Sigmoid colon (tissue), 6 donors: ENCODE measurements at regions not wholly inside any gene's neighbourhood (a gene's known extent, or its start where the extent isn't known, plus 50 kb on each side); places are given as distances from the start of the nearest gene placed in this dataset.

Experiments used
- DNase-seq: peaks from one replicate; pipeline ENCODE4 v3.0.0-alpha.2; 2019
- H3K27ac ChIP-seq, 4 donors: fragments of 200-600 bp; sonication (generic); one replicate each; pipeline ENCODE4 v1.5.1; 2016 to 2019; ENCODE audit warnings: mild to moderate bottlenecking in 1 of 4
- H3K27me3 ChIP-seq, 3 donors: fragments of 200-600 bp; sonication (generic); one replicate each; pipeline ENCODE4 v1.5.1; 2019; ENCODE audit warnings: mild to moderate bottlenecking in 1 of 3
- H3K36me3 ChIP-seq, 4 donors: fragments of 200-600 bp; sonication (generic); one replicate each; pipeline ENCODE4 v1.5.1; 2016 to 2019
- H3K4me1 ChIP-seq, 4 donors: fragments of 200-600 bp; sonication (generic); one replicate each; pipeline ENCODE4 v1.5.1; 2017 to 2019
- H3K4me3 ChIP-seq, 4 donors: fragments of 200-600 bp; sonication (generic); one replicate each; pipeline ENCODE4 v1.5.1; 2017 to 2019; ENCODE audit warnings: mild to moderate bottlenecking in 2 of 4, moderate library complexity in 1 of 4
- H3K9me3 ChIP-seq, 4 donors: fragments of 200-600 bp in 3 of 4; sonication (generic) in 3 of 4; one replicate each; pipeline versions ENCODE4 v1.5.1 to v1.6.1; 2013 to 2019
- CTCF ChIP-seq, 4 experiments: fragments of 450-650 bp in 3 of 4; fragments of 200-600 bp in 1 of 4; IDR thresholded peaks; one replicate each; pipeline ENCODE4 v1.5.1; 2016 to 2019; ENCODE audit warnings: antibody characterized with exemption in 4 of 4, mild to moderate bottlenecking in 3 of 4, moderate library complexity in 2 of 4
- EP300 ChIP-seq, 4 donors: sonication (generic); formaldehyde crosslinking; IDR thresholded peaks; one replicate each; pipeline ENCODE4 v1.6.1; 2017; ENCODE audit warnings: antibody characterized with exemption in 4 of 4
- POLR2A ChIP-seq, 2 donors: fragments of 450-650 bp; IDR thresholded peaks; one replicate each; pipeline ENCODE4 v1.6.1; 2016; ENCODE audit warnings: antibody characterized with exemption in 2 of 2, mild to moderate bottlenecking in 2 of 2, moderate library complexity in 2 of 2
- POLR2AphosphoS5 ChIP-seq, 4 donors: sonication (generic); formaldehyde crosslinking; IDR thresholded peaks; one replicate each; pipeline ENCODE4 v1.6.1; 2017; ENCODE audit warnings: antibody characterized with exemption in 4 of 4
- WGBS, 2 donors: extraction: QIAGEN DNeasy Blood & Tissue Kit; methylation state at CpG; one replicate each; pipeline ENCODE4 v1.1.7; 2013; 5-methylcytosine and 5-hydroxymethylcytosine counted together
- intact Hi-C: fragments of 100-400 bp; cut with DNase I; formaldehyde crosslinking; loops from one replicate; pipeline ENCODE4 v1.15.1; 2023
- donor health status: healthy with polysubstance abuse.
- donor health status: healthy.

GRCh38 chr7:33831389-33832141 lies 73.8 kb upstream of the BMPER start:
- intact Hi-C loops, result no loop called here
- Histone ChIP-seq H3K36me3 (no peaks in the 10 kb centered on the region), H3K4me1 (peaks cover 0 to 31% (median 18%) of the 10 kb centered on the region in 4 donors), H3K27ac (peak overlapping the region in 3 of 4 donors; percentile 20 to 69 (median 40)), H3K9me3 (no peaks in the 10 kb centered on the region), H3K4me3 (no peak overlapping the region), H3K27me3 (no peaks in the 10 kb centered on the region)
- no peak for TF ChIP-seq POLR2A (IDR thresholded peaks at IDR 0.05)
- TF ChIP-seq POLR2AphosphoS5 (IDR thresholded peaks at IDR 0.05), result peak; percentile 22 to 68 (median 52)
- TF ChIP-seq EP300 (IDR thresholded peaks at IDR 0.05), result peak in 1 of 4 donors; percentile 1
- 82 to 84% methylated on average over 10 of the region's 10 CpGs for WGBS, 2 donors
- DNase-seq, result peak; percentile 91

GRCh38 chr7:33832271-33832721 lies 73.0 kb upstream of the BMPER start:
- WGBS, 2 donors, result 76 to 88% methylated on average over 7 of the region's 7 CpGs
- TF ChIP-seq POLR2A (IDR thresholded peaks at IDR 0.05), result no peak
- TF ChIP-seq EP300 (IDR thresholded peaks at IDR 0.05), result no peak
- TF ChIP-seq POLR2AphosphoS5 (IDR thresholded peaks at IDR 0.05), result no peak
- no peak for TF ChIP-seq CTCF (IDR thresholded peaks at IDR 0.05)
- H3K4me3 ChIP-seq, result no peak overlapping the region

GRCh38 chr7:33836797-33837355 lies 68.5 kb upstream of the BMPER start:
- no peak for TF ChIP-seq EP300 (IDR thresholded peaks at IDR 0.05)
- TF ChIP-seq CTCF (IDR thresholded peaks at IDR 0.05), result peak in 1 of 4 experiments; percentile 17
- no peak for TF ChIP-seq POLR2A (IDR thresholded peaks at IDR 0.05)
- no peak for TF ChIP-seq POLR2AphosphoS5 (IDR thresholded peaks at IDR 0.05)
- WGBS, 2 donors, result 90 to 91% methylated on average over 8 of the region's 8 CpGs
- H3K4me3 ChIP-seq, result no peak overlapping the region

More at GRCh38 chr7:33832271-33832721, 73.0 kb upstream of the BMPER start:
- DNase-seq, result no peak
- no peaks in the 10 kb centered on the region for H3K36me3 ChIP-seq
- peak overlapping the region in 3 of 4 donors; percentile 20 to 69 (median 40) for H3K27ac ChIP-seq
- no peaks in the 10 kb centered on the region for H3K9me3 ChIP-seq
- peaks cover 0 to 39% (median 20%) of the 10 kb centered on the region in 4 donors for H3K4me1 ChIP-seq
- H3K27me3 ChIP-seq, result no peaks in the 10 kb centered on the region
- intact Hi-C loops, result no loop called here

GRCh38 chr7:33837356-33837851 lies 67.9 kb upstream of the BMPER start:
- no peaks in the 10 kb centered on the region for H3K36me3 ChIP-seq
- H3K9me3 ChIP-seq, result no peaks in the 10 kb centered on the region
- H3K4me1 ChIP-seq, result peaks cover 0 to 27% (median 14%) of the 10 kb centered on the region in 4 donors
- H3K27ac ChIP-seq, result peak overlapping the region in 3 of 4 donors; percentile 10 to 68 (median 16)
- H3K4me3 ChIP-seq, result no peak overlapping the region
- intact Hi-C loops, result no loop called here
- no peaks in the 10 kb centered on the region for H3K27me3 ChIP-seq
- peak; percentile 81 for DNase-seq
- 87 to 93% methylated on average over 14 of the region's 14 CpGs for WGBS, 2 donors
- TF ChIP-seq POLR2AphosphoS5 (IDR thresholded peaks at IDR 0.05) (peak; percentile 30 to 90 (median 76)), CTCF (IDR thresholded peaks at IDR 0.05) (no peak), EP300 (IDR thresholded peaks at IDR 0.05) (peak in 2 of 4 donors; percentile 17 to 21), POLR2A (IDR thresholded peaks at IDR 0.05) (no peak)

More at GRCh38 chr7:33836797-33837355, 68.5 kb upstream of the BMPER start:
- Histone ChIP-seq H3K36me3 (no peaks in the 10 kb centered on the region), H3K9me3 (no peaks in the 10 kb centered on the region), H3K4me1 (peaks cover 0 to 32% (median 17%) of the 10 kb centered on the region in 4 donors), H3K27ac (peak overlapping the region in 2 of 4 donors; percentile 16 to 68), H3K27me3 (no peaks in the 10 kb centered on the region)
- DNase-seq, result no peak
- intact Hi-C loops, result no loop called here

- Histone ChIP-seq H3K4me1 (peaks cover 0 to 18% (median 11%) of the 10 kb centered on the region in 4 donors), H3K27me3 (no peaks in the 10 kb centered on the region), H3K36me3 (no peaks in the 10 kb centered on the region), H3K9me3 (no peaks in the 10 kb centered on the region), H3K4me3 (no peak overlapping the region), H3K27ac (no peak overlapping the region)
- no peak for DNase-seq
- intact Hi-C loops, result no loop called here
- 72 to 84% methylated on average over 1 of the region's 1 CpG for WGBS, 2 donors
- no peak for TF ChIP-seq EP300 (IDR thresholded peaks at IDR 0.05)
Observed at GRCh38 chr7:33841031-33841430, 64.3 kb upstream of the BMPER start.
